ENCODE measurements at regions not wholly inside any gene's neighbourhood (a gene's known extent, or its start where the extent isn't known, plus 50 kb on each side); places are given as distances from the start of the nearest gene placed in this dataset.

- Histone ChIP-seq H3K4me1 (no peaks in the 10 kb centered on the region), H3K27me3 (no peaks in the 10 kb centered on the region), H3K4me3 (no peak overlapping the region), H3K27ac (no peak overlapping the region), H3K36me3 (no peaks in the 10 kb centered on the region), H3K9me3 (no peaks in the 10 kb centered on the region)
- no peak for DNase-seq (ENCODE audit: low spot score in 2 of 2)
- 65% methylated on average over 2 of the region's 2 CpGs for WGBS
- TF ChIP-seq POLR2A (IDR thresholded peaks at IDR 0.05) (no peak), EP300 (IDR thresholded peaks at IDR 0.05) (no peak), CTCF (IDR thresholded peaks at IDR 0.05) (no peak), POLR2AphosphoS5 (IDR thresholded peaks at IDR 0.05) (no peak)
These were observed 674.3 kb downstream of the IQCM start for GRCh38 chr4:149141391-149141790.

DNA sequence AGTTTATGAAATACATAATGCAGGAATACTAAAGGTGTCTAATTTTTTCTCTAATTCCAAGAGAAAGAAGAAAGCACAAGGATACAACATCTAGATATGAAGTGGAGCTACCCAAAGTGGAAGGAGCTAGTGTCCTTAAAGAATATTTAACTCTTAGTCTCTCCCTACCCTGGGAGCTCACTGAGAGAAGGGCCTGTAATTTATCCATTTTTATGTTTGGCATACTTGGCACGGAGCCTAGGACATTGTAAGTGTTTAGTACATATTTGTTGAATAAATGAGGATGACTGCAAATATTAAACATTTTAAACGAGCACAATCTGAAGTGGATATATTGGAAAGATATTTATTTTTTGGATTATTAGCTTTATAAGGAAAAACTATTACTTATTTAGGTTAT is 674.8 kb downstream of the IQCM start:
- Histone ChIP-seq H3K4me1 (no peaks in the 10 kb centered on the region), H3K36me3 (no peaks in the 10 kb centered on the region), H3K27ac (no peak overlapping the region), H3K9me3 (no peaks in the 10 kb centered on the region), H3K27me3 (no peaks in the 10 kb centered on the region), H3K4me3 (no peak overlapping the region)
- 53% methylated on average over 2 of the region's 2 CpGs for WGBS
- DNase-seq (ENCODE audit: low spot score in 2 of 2), result no peak
- TF ChIP-seq POLR2AphosphoS5 (IDR thresholded peaks at IDR 0.05), result no peak
- TF ChIP-seq EP300 (IDR thresholded peaks at IDR 0.05), result no peak
- TF ChIP-seq POLR2A (IDR thresholded peaks at IDR 0.05), result no peak
- TF ChIP-seq CTCF (IDR thresholded peaks at IDR 0.05), result no peak

GRCh38 chr4:149136951-149137620 is 678.6 kb downstream of the IQCM start:
- 65% methylated on average over 3 of the region's 3 CpGs for WGBS
- Histone ChIP-seq H3K27me3 (no peaks in the 10 kb centered on the region), H3K4me1 (no peaks in the 10 kb centered on the region), H3K4me3 (no peak overlapping the region), H3K9me3 (peaks cover 3% of the 10 kb centered on the region), H3K36me3 (no peaks in the 10 kb centered on the region), H3K27ac (no peak overlapping the region)
- TF ChIP-seq POLR2A (IDR thresholded peaks at IDR 0.05) (no peak), CTCF (IDR thresholded peaks at IDR 0.05) (no peak), EP300 (IDR thresholded peaks at IDR 0.05) (no peak), POLR2AphosphoS5 (IDR thresholded peaks at IDR 0.05) (no peak)
- no peak for DNase-seq (ENCODE audit: low spot score in 2 of 2)

DNA sequence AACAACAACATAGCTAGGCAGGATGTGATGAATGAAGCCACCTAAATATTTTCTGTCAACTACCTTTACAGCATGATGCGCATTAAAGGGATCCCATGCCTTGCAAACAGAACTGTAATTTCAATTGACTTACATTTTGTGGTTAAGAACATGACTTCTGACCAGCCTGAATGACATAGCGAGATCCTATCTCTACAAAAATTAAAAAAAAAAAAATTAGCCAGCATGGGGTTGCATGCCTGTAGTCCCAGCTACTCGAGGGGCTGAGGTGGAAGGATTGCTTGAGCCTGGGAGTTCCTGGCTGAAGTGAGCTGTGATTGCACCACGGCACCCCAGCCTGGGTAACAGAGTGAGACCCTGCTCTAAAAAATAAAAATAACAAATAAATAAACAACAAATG is 680.6 kb downstream of the IQCM start:
- Histone ChIP-seq H3K9me3 (peaks cover 3% of the 10 kb centered on the region), H3K36me3 (no peaks in the 10 kb centered on the region), H3K4me3 (no peak overlapping the region), H3K4me1 (no peaks in the 10 kb centered on the region), H3K27me3 (no peaks in the 10 kb centered on the region), H3K27ac (no peak overlapping the region)
- DNase-seq (ENCODE audit: low spot score in 2 of 2), result no peak
- TF ChIP-seq POLR2A (IDR thresholded peaks at IDR 0.05) (no peak), EP300 (IDR thresholded peaks at IDR 0.05) (no peak), CTCF (IDR thresholded peaks at IDR 0.05) (no peak), POLR2AphosphoS5 (IDR thresholded peaks at IDR 0.05) (no peak)
- WGBS, result 77% methylated on average over 4 of the region's 4 CpGs

DNA sequence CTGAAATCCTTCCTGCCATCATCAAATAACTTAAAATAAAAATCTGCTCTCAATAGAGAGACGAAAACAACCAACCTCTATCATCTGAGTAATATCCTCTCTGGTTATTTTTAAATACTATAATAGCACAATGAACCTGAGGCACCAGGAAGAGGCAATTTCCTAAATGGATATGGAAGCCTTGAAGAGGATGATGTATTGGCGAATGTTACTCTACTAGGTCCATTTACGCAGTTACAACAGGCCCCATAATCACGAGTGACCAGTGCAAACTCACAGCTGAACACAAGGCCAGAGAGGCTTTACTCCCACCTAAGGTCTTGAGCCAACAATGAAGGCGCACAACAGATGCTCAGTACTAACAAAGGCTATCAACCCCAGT is 678.8 kb upstream of the NR3C2 start:
- WGBS, result 88% methylated on average over 5 of the region's 5 CpGs
- no peaks in the 10 kb centered on the region for H3K36me3 ChIP-seq
- no peak for TF ChIP-seq POLR2AphosphoS5 (IDR thresholded peaks at IDR 0.05)
- no peak for TF ChIP-seq EP300 (IDR thresholded peaks at IDR 0.05)
- TF ChIP-seq CTCF (IDR thresholded peaks at IDR 0.05), result no peak
- no peak for TF ChIP-seq POLR2A (IDR thresholded peaks at IDR 0.05)
- H3K9me3 ChIP-seq, result no peaks in the 10 kb centered on the region
- no peak for DNase-seq (ENCODE audit: low spot score in 2 of 2)
- no peak overlapping the region for H3K4me3 ChIP-seq
- H3K4me1 ChIP-seq, result no peaks in the 10 kb centered on the region
- H3K27ac ChIP-seq, result no peak overlapping the region
- H3K27me3 ChIP-seq, result no peaks in the 10 kb centered on the region
